ENCODE measurements at regions not wholly inside any gene's neighbourhood (a gene's known extent, or its start where the extent isn't known, plus 50 kb on each side); places are given as distances from the start of the nearest gene placed in this dataset.
A peak's percentile ranks its signal among the peaks of the same experiment; 100 is the strongest.
"Not testable (repeated sequence)": the region's sequence is repeated elsewhere in the genome, so short reads cannot be mapped to it uniquely, and the experiment has no call there.

- no peak for DNase-seq (ENCODE audit: extremely low read depth in 1 of 11, low read depth in 9 of 11, low spot score in 4 of 11)
Measured at GRCh38 chr15:79641841-79642240, 209.7 kb downstream of the MINAR1 start.

GRCh38 chr15:79643393-79643792 is 211.3 kb downstream of the MINAR1 start:
- no peak for DNase-seq (ENCODE audit: extremely low read depth in 1 of 11, low read depth in 9 of 11, low spot score in 4 of 11)

- no peak for DNase-seq (ENCODE audit: extremely low read depth in 1 of 11, low read depth in 9 of 11, low spot score in 4 of 11)
Measured at GRCh38 chr15:79644091-79644490, 212.0 kb downstream of the MINAR1 start.

- DNase-seq (ENCODE audit: extremely low read depth in 1 of 11, low read depth in 9 of 11, low spot score in 4 of 11): not testable (repeated sequence)
Measured at GRCh38 chr15:79652972-79653371, 220.8 kb downstream of the MINAR1 start.

- no peak for DNase-seq (ENCODE audit: extremely low read depth in 1 of 11, low read depth in 9 of 11, low spot score in 4 of 11)
Measured at GRCh38 chr15:79653533-79653932, 221.4 kb downstream of the MINAR1 start.

- DNase-seq (ENCODE audit: extremely low read depth in 1 of 11, low read depth in 9 of 11, low spot score in 4 of 11): no peak
Measured at GRCh38 chr15:79656151-79657000, 224.2 kb downstream of the MINAR1 start.

- DNase-seq (ENCODE audit: extremely low read depth in 1 of 11, low read depth in 9 of 11, low spot score in 4 of 11): no peak
Measured at GRCh38 chr15:79657722-79658121, 225.6 kb downstream of the MINAR1 start.

- DNase-seq (ENCODE audit: extremely low read depth in 1 of 11, low read depth in 9 of 11, low spot score in 4 of 11): no peak
Measured at GRCh38 chr15:79659691-79660090, 227.6 kb downstream of the MINAR1 start.

- no peak for DNase-seq (ENCODE audit: extremely low read depth in 1 of 11, low read depth in 9 of 11, low spot score in 4 of 11)
Measured at GRCh38 chr15:79661411-79661810, 229.3 kb downstream of the MINAR1 start.

- DNase-seq (ENCODE audit: extremely low read depth in 1 of 11, low read depth in 9 of 11, low spot score in 4 of 11): no peak
Measured at GRCh38 chr15:79673416-79674123, 223.2 kb downstream of the MTHFS start.

- no peak for DNase-seq (ENCODE audit: extremely low read depth in 1 of 11, low read depth in 9 of 11, low spot score in 4 of 11)
Measured at GRCh38 chr15:79674124-79674465, 222.7 kb downstream of the MTHFS start.

GRCh38 chr15:79675982-79676381 is 220.8 kb downstream of the MTHFS start:
- DNase-seq (ENCODE audit: extremely low read depth in 1 of 11, low read depth in 9 of 11, low spot score in 4 of 11): no peak

GRCh38 chr15:79676621-79677020 is 220.2 kb downstream of the MTHFS start:
- DNase-seq (ENCODE audit: extremely low read depth in 1 of 11, low read depth in 9 of 11, low spot score in 4 of 11): no peak

GRCh38 chr15:79677241-79677640 is 219.6 kb downstream of the MTHFS start:
- DNase-seq (ENCODE audit: extremely low read depth in 1 of 11, low read depth in 9 of 11, low spot score in 4 of 11): no peak

GRCh38 chr15:79678032-79678701 is 218.6 kb downstream of the MTHFS start:
- DNase-seq (ENCODE audit: extremely low read depth in 1 of 11, low read depth in 9 of 11, low spot score in 4 of 11): no peak

GRCh38 chr15:79680720-79681119 is 216.1 kb downstream of the MTHFS start:
- DNase-seq (ENCODE audit: extremely low read depth in 1 of 11, low read depth in 9 of 11, low spot score in 4 of 11): no peak

- DNase-seq (ENCODE audit: extremely low read depth in 1 of 11, low read depth in 9 of 11, low spot score in 4 of 11): peak in 4 of 11 donors; percentile 1 to 12 (median 7)
Measured at GRCh38 chr15:79682285-79682684, 214.5 kb downstream of the MTHFS start.

- DNase-seq (ENCODE audit: extremely low read depth in 1 of 11, low read depth in 9 of 11, low spot score in 4 of 11): no peak
Measured at GRCh38 chr15:79682851-79683288, 213.9 kb downstream of the MTHFS start.

- DNase-seq (ENCODE audit: extremely low read depth in 1 of 11, low read depth in 9 of 11, low spot score in 4 of 11): no peak
Measured at GRCh38 chr15:79689030-79689429, 207.8 kb downstream of the MTHFS start.

GRCh38 chr15:79700951-79701480 is 195.8 kb downstream of the MTHFS start:
- no peak for DNase-seq (ENCODE audit: extremely low read depth in 1 of 11, low read depth in 9 of 11, low spot score in 4 of 11)

Data from renal cortex interstitium (tissue), 11 donors.